ENCODE measurements at regions not wholly inside any gene's neighbourhood (a gene's known extent, or its start where the extent isn't known, plus 50 kb on each side); places are given as distances from the start of the nearest gene placed in this dataset.
A peak's percentile ranks its signal among the peaks of the same experiment; 100 is the strongest.
"Not testable (repeated sequence)": the region's sequence is repeated elsewhere in the genome, so short reads cannot be mapped to it uniquely, and the experiment has no call there.

- not testable (repeated sequence) for H3K4me1 ChIP-seq (ENCODE audit: control insufficient read depth, insufficient read depth, low read length); H3K4me3 ChIP-seq (ENCODE audit: low read length); DNase-seq (ENCODE audit: low read depth); H3K36me3 ChIP-seq (ENCODE audit: control insufficient read depth, insufficient read depth, low read length, severe bottlenecking); H3K27me3 ChIP-seq (replicated peaks; ENCODE audit: control insufficient read depth, insufficient read depth, low read length); H3K9ac ChIP-seq (ENCODE audit: low read length)
- H3K9me3 ChIP-seq (ENCODE audit: control insufficient read depth, low read length): peaks cover 16% of the 10 kb centered on the region
Measured at GRCh38 chr2:31783446-31784091, 202.8 kb upstream of the SRD5A2 start.

- DNase-seq (ENCODE audit: low read depth): no peak
- Histone ChIP-seq H3K9me3 (ENCODE audit: control insufficient read depth, low read length) (peaks cover 12% of the 10 kb centered on the region), H3K36me3 (ENCODE audit: control insufficient read depth, insufficient read depth, low read length, severe bottlenecking) (no peaks in the 10 kb centered on the region), H3K27me3 (replicated peaks; ENCODE audit: control insufficient read depth, insufficient read depth, low read length) (no peaks in the 10 kb centered on the region), H3K4me3 (ENCODE audit: low read length) (no peak overlapping the region), H3K4me1 (ENCODE audit: control insufficient read depth, insufficient read depth, low read length) (no peaks in the 10 kb centered on the region), H3K9ac (ENCODE audit: low read length) (no peak overlapping the region)
Measured at GRCh38 chr2:31778153-31778552, 197.4 kb upstream of the SRD5A2 start.

- Histone ChIP-seq H3K4me1 (ENCODE audit: control insufficient read depth, insufficient read depth, low read length) (no peaks in the 10 kb centered on the region), H3K27me3 (replicated peaks; ENCODE audit: control insufficient read depth, insufficient read depth, low read length) (no peaks in the 10 kb centered on the region), H3K9ac (ENCODE audit: low read length) (no peak overlapping the region), H3K4me3 (ENCODE audit: low read length) (no peak overlapping the region), H3K36me3 (ENCODE audit: control insufficient read depth, insufficient read depth, low read length, severe bottlenecking) (no peaks in the 10 kb centered on the region), H3K9me3 (ENCODE audit: control insufficient read depth, low read length) (no peaks in the 10 kb centered on the region)
- DNase-seq (ENCODE audit: low read depth): no peak
Measured at GRCh38 chr2:31770741-31771140, 190.0 kb upstream of the SRD5A2 start.

GRCh38 chr2:31765078-31765945, 184.6 kb upstream of the SRD5A2 start:
- Histone ChIP-seq H3K4me1 (ENCODE audit: control insufficient read depth, insufficient read depth, low read length) (no peaks in the 10 kb centered on the region), H3K36me3 (ENCODE audit: control insufficient read depth, insufficient read depth, low read length, severe bottlenecking) (no peaks in the 10 kb centered on the region), H3K27me3 (replicated peaks; ENCODE audit: control insufficient read depth, insufficient read depth, low read length) (no peaks in the 10 kb centered on the region), H3K9ac (ENCODE audit: low read length) (no peak overlapping the region), H3K4me3 (ENCODE audit: low read length) (no peak overlapping the region), H3K9me3 (ENCODE audit: control insufficient read depth, low read length) (peaks cover 14% of the 10 kb centered on the region)
- DNase-seq (ENCODE audit: low read depth): no peak

- DNase-seq (ENCODE audit: low read depth): peak; percentile 13
- H3K9ac ChIP-seq (ENCODE audit: low read length): no peak overlapping the region
- no peaks in the 10 kb centered on the region for H3K36me3 ChIP-seq (ENCODE audit: control insufficient read depth, insufficient read depth, low read length, severe bottlenecking)
- H3K27me3 ChIP-seq (replicated peaks; ENCODE audit: control insufficient read depth, insufficient read depth, low read length): no peaks in the 10 kb centered on the region
- no peak overlapping the region for H3K4me3 ChIP-seq (ENCODE audit: low read length)
- H3K4me1 ChIP-seq (ENCODE audit: control insufficient read depth, insufficient read depth, low read length): no peaks in the 10 kb centered on the region
- H3K9me3 ChIP-seq (ENCODE audit: control insufficient read depth, low read length): peaks cover 20% of the 10 kb centered on the region
Measured at GRCh38 chr2:31764169-31764568, 183.4 kb upstream of the SRD5A2 start.

GRCh38 chr2:31762085-31762484, 181.3 kb upstream of the SRD5A2 start:
- no peak for DNase-seq (ENCODE audit: low read depth)
- Histone ChIP-seq H3K4me1 (ENCODE audit: control insufficient read depth, insufficient read depth, low read length) (no peaks in the 10 kb centered on the region), H3K9ac (ENCODE audit: low read length) (no peak overlapping the region), H3K9me3 (ENCODE audit: control insufficient read depth, low read length) (peaks cover 20% of the 10 kb centered on the region), H3K4me3 (ENCODE audit: low read length) (no peak overlapping the region), H3K27me3 (replicated peaks; ENCODE audit: control insufficient read depth, insufficient read depth, low read length) (no peaks in the 10 kb centered on the region), H3K36me3 (ENCODE audit: control insufficient read depth, insufficient read depth, low read length, severe bottlenecking) (no peaks in the 10 kb centered on the region)

GRCh38 chr2:31757351-31757750, 176.6 kb upstream of the SRD5A2 start:
- H3K9me3 ChIP-seq (ENCODE audit: control insufficient read depth, low read length): peaks cover 20% of the 10 kb centered on the region
- DNase-seq (ENCODE audit: low read depth): not testable (repeated sequence)

GRCh38 chr2:31748746-31749145, 168.0 kb upstream of the SRD5A2 start:
- H3K27me3 ChIP-seq (replicated peaks; ENCODE audit: control insufficient read depth, insufficient read depth, low read length); H3K4me1 ChIP-seq (ENCODE audit: control insufficient read depth, insufficient read depth, low read length); H3K9me3 ChIP-seq (ENCODE audit: control insufficient read depth, low read length); H3K36me3 ChIP-seq (ENCODE audit: control insufficient read depth, insufficient read depth, low read length, severe bottlenecking); DNase-seq (ENCODE audit: low read depth); H3K9ac ChIP-seq (ENCODE audit: low read length); H3K4me3 ChIP-seq (ENCODE audit: low read length): not testable (repeated sequence)

More at GRCh38 chr2:31757351-31757750, 176.6 kb upstream of the SRD5A2 start:
- H3K9ac ChIP-seq (ENCODE audit: low read length); H3K27me3 ChIP-seq (replicated peaks; ENCODE audit: control insufficient read depth, insufficient read depth, low read length); H3K36me3 ChIP-seq (ENCODE audit: control insufficient read depth, insufficient read depth, low read length, severe bottlenecking); H3K4me3 ChIP-seq (ENCODE audit: low read length); H3K4me1 ChIP-seq (ENCODE audit: control insufficient read depth, insufficient read depth, low read length): not testable (repeated sequence)

- no peak overlapping the region for H3K4me3 ChIP-seq (ENCODE audit: low read length)
- no peak for DNase-seq (ENCODE audit: low read depth)
- no peak overlapping the region for H3K9ac ChIP-seq (ENCODE audit: low read length)
- H3K9me3 ChIP-seq (ENCODE audit: control insufficient read depth, low read length): no peaks in the 10 kb centered on the region
- H3K4me1 ChIP-seq (ENCODE audit: control insufficient read depth, insufficient read depth, low read length): no peaks in the 10 kb centered on the region
- H3K36me3 ChIP-seq (ENCODE audit: control insufficient read depth, insufficient read depth, low read length, severe bottlenecking): no peaks in the 10 kb centered on the region
- H3K27me3 ChIP-seq (replicated peaks; ENCODE audit: control insufficient read depth, insufficient read depth, low read length): no peaks in the 10 kb centered on the region
Measured at GRCh38 chr2:31748041-31748440, 167.3 kb upstream of the SRD5A2 start.

- no peaks in the 10 kb centered on the region for H3K36me3 ChIP-seq (ENCODE audit: control insufficient read depth, insufficient read depth, low read length, severe bottlenecking)
- H3K9me3 ChIP-seq (ENCODE audit: control insufficient read depth, low read length): no peaks in the 10 kb centered on the region
- no peak for DNase-seq (ENCODE audit: low read depth)
- H3K4me1 ChIP-seq (ENCODE audit: control insufficient read depth, insufficient read depth, low read length): no peaks in the 10 kb centered on the region
- H3K9ac ChIP-seq (ENCODE audit: low read length): no peak overlapping the region
- H3K27me3 ChIP-seq (replicated peaks; ENCODE audit: control insufficient read depth, insufficient read depth, low read length): no peaks in the 10 kb centered on the region
- H3K4me3 ChIP-seq (ENCODE audit: low read length): no peak overlapping the region
Measured at GRCh38 chr2:31739161-31739560, 158.4 kb upstream of the SRD5A2 start.

- Histone ChIP-seq H3K27me3 (replicated peaks; ENCODE audit: control insufficient read depth, insufficient read depth, low read length) (no peaks in the 10 kb centered on the region), H3K9me3 (ENCODE audit: control insufficient read depth, low read length) (no peaks in the 10 kb centered on the region), H3K36me3 (ENCODE audit: control insufficient read depth, insufficient read depth, low read length, severe bottlenecking) (no peaks in the 10 kb centered on the region), H3K9ac (ENCODE audit: low read length) (no peak overlapping the region), H3K4me3 (ENCODE audit: low read length) (no peak overlapping the region), H3K4me1 (ENCODE audit: control insufficient read depth, insufficient read depth, low read length) (no peaks in the 10 kb centered on the region)
- no peak for DNase-seq (ENCODE audit: low read depth)
Measured at GRCh38 chr2:31736695-31737454, 156.1 kb upstream of the SRD5A2 start.

Measured in adipocyte (in vitro differentiated cells).